ENCODE measurements at regions not wholly inside any gene's neighbourhood (a gene's known extent, or its start where the extent isn't known, plus 50 kb on each side); places are given as distances from the start of the nearest gene placed in this dataset.

GRCh38 chr3:94293793-94294195 is 230.9 kb downstream of the NSUN3 start:
- TF ChIP-seq CTCF (IDR thresholded peaks at IDR 0.05) (no peak), POLR2A (IDR thresholded peaks at IDR 0.05) (no peak)

Measured in stomach (tissue), 4 donors.